ENCODE measurements at regions not wholly inside any gene's neighbourhood (a gene's known extent, or its start where the extent isn't known, plus 50 kb on each side); places are given as distances from the start of the nearest gene placed in this dataset.
"Not testable (repeated sequence)": the region's sequence is repeated elsewhere in the genome, so short reads cannot be mapped to it uniquely, and the experiment has no call there.

- H3K4me1 ChIP-seq (ENCODE audit: control insufficient read depth, insufficient read depth, low read length): no peaks in the 10 kb centered on the region
- H3K36me3 Mint-ChIP-seq (ENCODE audit: low read depth): no peaks in the 10 kb centered on the region
- no peak for DNase-seq
- H3K4me3 Mint-ChIP-seq: no peak overlapping the region
- H3K9me3 ChIP-seq (ENCODE audit: control insufficient read depth, low read length): no peaks in the 10 kb centered on the region
- H3K36me3 ChIP-seq (ENCODE audit: control insufficient read depth, insufficient read depth, low read length): no peaks in the 10 kb centered on the region
- no peak overlapping the region for H3K27ac ChIP-seq (ENCODE audit: low read depth, low read length)
- no peaks in the 10 kb centered on the region for H3K4me1 Mint-ChIP-seq
- H3K27ac Mint-ChIP-seq: no peak overlapping the region
- no peaks in the 10 kb centered on the region for H3K27me3 ChIP-seq (ENCODE audit: control insufficient read depth, insufficient read depth, low read length, poor library complexity, severe bottlenecking)
- H3K4me3 ChIP-seq (ENCODE audit: low read length): no peak overlapping the region
- H3K27me3 Mint-ChIP-seq (ENCODE audit: insufficient read depth): no peaks in the 10 kb centered on the region
- no peak for TF ChIP-seq CTCF (conservative IDR thresholded peaks at IDR 0.05)
- no peak overlapping the region for H3K9ac ChIP-seq (ENCODE audit: extremely low read depth, low read length, poor library complexity, severe bottlenecking)
- H3K9me3 Mint-ChIP-seq: no peaks in the 10 kb centered on the region
Measured at GRCh38 chr2:77721593-77721992, 199.4 kb upstream of the LRRTM4 start.

GRCh38 chr2:77725045-77725444, 202.9 kb upstream of the LRRTM4 start:
- Mint-ChIP-seq H3K36me3 (ENCODE audit: low read depth) (no peaks in the 10 kb centered on the region), H3K27ac (no peak overlapping the region), H3K9me3 (no peaks in the 10 kb centered on the region), H3K4me3 (no peak overlapping the region), H3K4me1 (no peaks in the 10 kb centered on the region), H3K27me3 (ENCODE audit: insufficient read depth) (no peaks in the 10 kb centered on the region)
- 95% methylated on average over 1 of the region's 1 CpG; no CpG with 5 or more reads in 1 of the 2 experiments for WGBS, 2 experiments (ENCODE audit: insufficient coverage in 1 of 2, insufficient read length in 1 of 2)
- no peak overlapping the region for H3K9ac ChIP-seq (ENCODE audit: extremely low read depth, low read length, poor library complexity, severe bottlenecking)
- no peak for DNase-seq
- TF ChIP-seq CTCF (conservative IDR thresholded peaks at IDR 0.05): no peak
- H3K4me1 ChIP-seq (ENCODE audit: control insufficient read depth, insufficient read depth, low read length): no peaks in the 10 kb centered on the region
- no peak overlapping the region for H3K27ac ChIP-seq (ENCODE audit: low read depth, low read length)
- no peaks in the 10 kb centered on the region for H3K36me3 ChIP-seq (ENCODE audit: control insufficient read depth, insufficient read depth, low read length)
- no peaks in the 10 kb centered on the region for H3K27me3 ChIP-seq (ENCODE audit: control insufficient read depth, insufficient read depth, low read length, poor library complexity, severe bottlenecking)
- no peaks in the 10 kb centered on the region for H3K9me3 ChIP-seq (ENCODE audit: control insufficient read depth, low read length)
- H3K4me3 ChIP-seq (ENCODE audit: low read length): no peak overlapping the region

GRCh38 chr2:77734662-77735340, 212.6 kb upstream of the LRRTM4 start:
- not testable (repeated sequence) for H3K4me3 Mint-ChIP-seq; H3K27ac ChIP-seq (ENCODE audit: low read depth, low read length); H3K27me3 ChIP-seq (ENCODE audit: control insufficient read depth, insufficient read depth, low read length, poor library complexity, severe bottlenecking); H3K36me3 Mint-ChIP-seq (ENCODE audit: low read depth); H3K4me3 ChIP-seq (ENCODE audit: low read length); H3K9me3 Mint-ChIP-seq; H3K9ac ChIP-seq (ENCODE audit: extremely low read depth, low read length, poor library complexity, severe bottlenecking); H3K36me3 ChIP-seq (ENCODE audit: control insufficient read depth, insufficient read depth, low read length); H3K27me3 Mint-ChIP-seq (ENCODE audit: insufficient read depth); H3K4me1 Mint-ChIP-seq; DNase-seq; H3K27ac Mint-ChIP-seq; H3K4me1 ChIP-seq (ENCODE audit: control insufficient read depth, insufficient read depth, low read length); H3K9me3 ChIP-seq (ENCODE audit: control insufficient read depth, low read length)
- WGBS, 2 experiments (ENCODE audit: insufficient coverage in 1 of 2, insufficient read length in 1 of 2): 80 to 96% methylated on average over 1 to 37 of the region's 39 CpGs

GRCh38 chr2:77737236-77737635, 215.1 kb upstream of the LRRTM4 start:
- H3K9me3 ChIP-seq (ENCODE audit: control insufficient read depth, low read length): no peaks in the 10 kb centered on the region
- no peaks in the 10 kb centered on the region for H3K27me3 Mint-ChIP-seq (ENCODE audit: insufficient read depth)
- H3K4me3 ChIP-seq (ENCODE audit: low read length): no peak overlapping the region
- no peak overlapping the region for H3K27ac Mint-ChIP-seq
- no peaks in the 10 kb centered on the region for H3K4me1 ChIP-seq (ENCODE audit: control insufficient read depth, insufficient read depth, low read length)
- H3K36me3 ChIP-seq (ENCODE audit: control insufficient read depth, insufficient read depth, low read length): no peaks in the 10 kb centered on the region
- no peak overlapping the region for H3K27ac ChIP-seq (ENCODE audit: low read depth, low read length)
- H3K36me3 Mint-ChIP-seq (ENCODE audit: low read depth): peaks cover 8% of the 10 kb centered on the region
- WGBS, 2 experiments (ENCODE audit: insufficient coverage in 1 of 2, insufficient read length in 1 of 2): 70 to 95% methylated on average over 2 to 3 of the region's 3 CpGs
- no peak for DNase-seq
- no peak overlapping the region for H3K4me3 Mint-ChIP-seq
- no peak overlapping the region for H3K9ac ChIP-seq (ENCODE audit: extremely low read depth, low read length, poor library complexity, severe bottlenecking)
- H3K4me1 Mint-ChIP-seq: no peaks in the 10 kb centered on the region
- no peaks in the 10 kb centered on the region for H3K27me3 ChIP-seq (ENCODE audit: control insufficient read depth, insufficient read depth, low read length, poor library complexity, severe bottlenecking)
- peaks cover 10% of the 10 kb centered on the region for H3K9me3 Mint-ChIP-seq
- no peak for TF ChIP-seq CTCF (conservative IDR thresholded peaks at IDR 0.05)
